NCI-H2196 (cell line): ENCODE measurements at regions not wholly inside any gene's neighbourhood (a gene's known extent, or its start where the extent isn't known, plus 50 kb on each side); places are given as distances from the start of the nearest gene placed in this dataset.
"Not testable (repeated sequence)": the region's sequence is repeated elsewhere in the genome, so short reads cannot be mapped to it uniquely, and the experiment has no call there.

Source experiments
- DNase-seq: peaks from one replicate; lab custom pipeline; 2025; ENCODE audit not compliant: unreplicated experiment; lab: John Stamatoyannopoulos, UW

- no peak for DNase-seq
Measured at GRCh38 chr3:185995352-185995751, 57.5 kb upstream of the TRA2B start.

GRCh38 chr3:185992831-185993374, 55.1 kb upstream of the TRA2B start:
- DNase-seq = no peak

GRCh38 chr3:185990995-185991394, 53.2 kb upstream of the TRA2B start:
- DNase-seq = not testable (repeated sequence)

DNA sequence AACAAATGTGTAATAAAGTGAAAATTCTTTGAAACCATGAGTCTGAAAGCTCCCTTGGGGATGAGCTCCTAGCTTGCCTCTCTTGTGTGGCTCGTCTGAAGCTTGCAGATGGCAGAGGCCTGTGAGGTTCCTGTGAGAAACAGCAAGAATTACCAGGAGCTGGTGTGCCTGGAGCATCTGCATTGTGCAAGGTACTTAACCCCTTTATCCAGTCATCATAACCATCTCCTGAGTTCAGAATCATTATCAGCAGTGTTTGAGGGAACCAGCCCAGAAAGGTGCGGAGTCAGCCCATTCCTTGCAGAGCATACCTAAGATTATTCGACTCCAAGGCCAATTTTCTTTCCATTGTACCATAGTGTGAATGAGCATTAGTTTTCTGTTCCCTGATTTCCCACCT, 51.7 kb upstream of the TRA2B start:
- no peak for DNase-seq

GRCh38 chr3:185988816-185989175, 51.0 kb upstream of the TRA2B start:
- DNase-seq = peak; percentile 42

DNA sequence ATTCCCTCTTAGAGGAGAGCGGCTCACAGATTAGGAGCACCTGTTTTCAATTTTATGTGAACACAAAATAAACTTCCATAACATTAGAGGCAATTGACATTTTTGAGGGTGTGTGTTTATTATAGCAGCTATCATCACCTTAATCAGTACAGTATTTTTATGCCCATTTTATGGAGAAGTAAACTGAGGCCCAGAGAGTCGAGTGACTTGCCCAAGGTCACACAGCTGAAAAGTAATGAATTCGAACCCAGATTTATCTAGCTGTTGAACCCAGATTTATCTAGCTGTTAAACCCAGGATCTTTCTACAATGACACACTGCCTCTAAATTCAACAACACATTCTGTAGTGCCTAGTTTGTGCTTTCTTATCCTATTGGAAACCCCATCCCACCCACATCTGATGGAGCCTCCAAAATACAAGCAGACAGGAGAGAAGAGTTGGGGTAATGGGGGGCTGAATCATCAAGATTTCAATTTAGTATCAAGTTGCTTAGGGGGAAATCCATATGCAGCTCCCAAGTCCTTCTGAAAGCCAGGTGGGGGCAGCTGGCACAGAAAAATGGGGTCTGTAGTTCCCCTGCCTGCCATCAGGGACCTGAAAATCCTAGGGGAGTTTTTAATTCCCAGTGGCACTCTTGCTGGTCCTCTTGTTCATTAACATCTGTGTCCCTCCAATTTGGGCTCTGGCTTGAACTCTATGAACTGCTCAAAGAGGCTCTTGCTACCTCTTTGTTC, 50.4 kb upstream of the TRA2B start:
- no peak for DNase-seq
